Activated CD8-positive, alpha-beta memory T cell treated with anti-CD3 and anti-CD28 coated beads for 48 hours (primary cell): ENCODE measurements at regions not wholly inside any gene's neighbourhood (a gene's known extent, or its start where the extent isn't known, plus 50 kb on each side); places are given as distances from the start of the nearest gene placed in this dataset.

ENCODE experiments used
- DNase-seq, 3 experiments: peaks; one replicate each; pipeline ENCODE4 v3.0.0-alpha.2; 2020; ENCODE audit warnings: low read depth in 2 of 3, low spot score in 2 of 3

DNA sequence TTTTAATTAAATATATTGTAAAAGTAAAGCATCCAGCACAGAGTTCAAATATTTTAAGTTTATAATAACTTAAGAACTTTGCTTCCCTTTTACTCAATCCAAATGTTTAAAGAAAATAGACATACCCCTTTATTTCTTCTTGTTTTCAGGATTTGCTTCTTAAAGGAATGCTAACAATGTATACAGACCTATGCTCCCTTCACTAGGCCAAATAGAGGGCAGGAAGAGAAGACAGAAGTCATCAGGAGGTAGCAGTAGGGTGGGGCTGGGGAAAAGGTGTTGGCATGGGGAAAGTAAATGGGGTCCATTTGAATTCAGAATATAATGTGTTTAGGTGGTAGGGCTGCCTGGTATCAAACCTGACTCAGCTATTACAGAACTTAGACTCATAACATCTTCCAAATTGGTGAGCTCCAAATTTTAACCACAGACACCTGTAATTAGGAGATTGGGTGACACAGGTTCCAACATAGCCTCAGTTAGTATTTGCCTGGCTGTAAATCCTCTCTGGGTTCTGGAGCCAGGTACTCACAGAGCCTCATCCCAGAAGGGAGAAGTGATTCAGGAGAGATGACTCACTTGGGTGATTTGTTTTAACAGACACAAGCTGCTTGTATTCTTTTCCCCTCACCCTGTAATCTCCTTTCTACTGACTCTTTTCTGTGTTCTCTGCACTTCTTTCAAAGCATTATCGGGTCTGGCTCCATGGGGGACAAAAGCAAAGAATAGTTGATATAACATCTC, 60.1 kb upstream of the DUSP10 start:
- no peak for DNase-seq

- no peak for DNase-seq
These were observed 59.4 kb upstream of the DUSP10 start for GRCh38 chr1:221801251-221801661.

DNA sequence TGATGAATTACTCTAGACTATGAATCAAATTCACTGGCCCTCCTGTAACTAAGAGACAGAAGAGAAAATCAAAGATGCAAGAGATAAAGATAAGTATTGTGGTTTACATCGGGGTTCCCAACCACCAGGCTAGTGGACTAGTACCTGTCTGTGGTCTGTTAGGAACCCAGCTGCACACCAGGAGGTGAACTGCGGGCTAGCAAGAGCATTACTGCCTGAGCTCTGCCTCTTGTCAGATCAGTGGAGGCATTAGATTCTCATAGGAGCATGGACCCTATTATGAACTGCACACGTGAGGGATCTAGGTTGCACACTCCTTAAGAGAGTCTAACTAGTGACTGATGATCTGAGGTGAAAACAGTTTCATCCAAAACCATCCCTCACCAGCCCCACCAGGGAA, 58.9 kb upstream of the DUSP10 start:
- no peak for DNase-seq

DNA sequence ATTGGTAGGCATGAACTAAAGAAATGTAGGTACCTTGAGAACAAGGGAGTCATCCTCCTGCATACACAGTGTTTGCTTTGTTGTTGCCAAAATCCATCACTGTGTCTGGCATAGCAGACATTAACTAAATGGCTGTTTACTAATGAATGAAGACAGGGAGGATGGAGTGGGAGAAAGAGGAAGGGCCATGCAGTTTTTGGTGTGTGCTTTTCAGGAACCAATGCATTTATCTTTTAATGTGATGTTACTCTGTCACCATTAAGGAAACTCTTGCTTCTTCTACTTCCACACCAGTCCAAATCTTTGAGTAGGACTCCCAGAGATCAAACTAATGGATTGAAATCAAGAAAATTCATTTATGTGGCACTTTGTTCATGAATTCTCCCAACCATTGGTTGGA, 55.6 kb upstream of the DUSP10 start:
- no peak for DNase-seq

DNA sequence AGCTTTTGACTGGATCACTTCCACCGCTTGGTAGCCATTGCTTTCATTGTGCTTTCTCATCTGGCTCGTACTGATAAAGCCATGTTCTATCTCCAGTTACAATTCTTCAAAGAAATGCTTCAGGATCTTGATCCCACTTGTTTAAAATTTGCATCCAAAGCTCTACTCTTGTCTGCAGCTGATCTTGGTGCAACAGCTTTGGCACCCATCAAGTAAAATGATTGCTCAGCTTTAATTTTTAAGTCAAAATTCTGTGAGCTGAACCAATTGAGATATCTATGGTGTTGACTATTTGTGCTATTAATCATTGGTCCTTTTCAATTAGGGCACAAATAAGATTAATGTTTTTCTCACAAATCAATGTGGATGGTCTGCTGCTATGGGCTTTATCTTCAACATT, 54.8 kb upstream of the DUSP10 start:
- DNase-seq: no peak

DNA sequence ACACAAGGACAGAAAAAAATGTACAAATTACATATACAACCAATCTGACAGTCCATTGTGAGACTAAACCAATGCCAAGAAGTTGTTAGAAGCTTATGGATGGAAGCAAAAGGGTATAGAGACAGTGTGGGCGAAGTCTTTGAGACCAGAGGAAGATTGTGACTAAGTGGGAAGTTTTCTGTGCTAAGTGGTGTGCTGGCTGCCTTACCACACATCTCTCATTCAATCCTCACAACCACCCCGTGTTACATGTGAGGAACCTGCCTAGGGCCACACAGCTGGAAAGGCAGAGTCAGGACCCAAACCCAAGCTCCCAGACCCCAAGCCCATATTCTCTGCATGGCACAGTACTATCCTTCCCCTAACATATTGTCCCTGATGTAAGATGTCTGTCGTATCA, 53.5 kb upstream of the DUSP10 start:
- no peak for DNase-seq

- DNase-seq: no peak
These were observed 53.0 kb upstream of the DUSP10 start for GRCh38 chr1:221794935-221795334.

GRCh38 chr1:221794079-221794670, 52.3 kb upstream of the DUSP10 start:
- DNase-seq: no peak

GRCh38 chr1:221793439-221794078, 51.7 kb upstream of the DUSP10 start:
- no peak for DNase-seq

DNA sequence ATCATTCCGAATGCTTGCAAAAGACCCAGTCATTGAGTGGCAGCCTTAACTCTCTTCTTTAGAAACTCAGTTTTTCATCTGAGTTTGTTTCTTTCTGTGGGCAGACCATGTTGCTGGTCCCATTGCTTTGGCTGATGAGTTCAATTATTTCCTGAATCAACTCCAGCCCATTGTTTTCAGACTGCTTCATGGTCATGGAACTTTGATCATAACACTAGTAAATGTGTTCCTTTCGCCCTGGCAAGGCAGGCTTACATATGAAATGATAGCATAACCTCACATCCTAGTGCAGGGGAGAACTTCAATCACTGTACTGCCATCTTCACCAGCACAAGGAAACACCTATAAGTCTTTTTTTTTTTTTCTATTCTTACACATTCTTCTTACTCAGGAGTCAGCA, 50.0 kb upstream of the DUSP10 start:
- no peak for DNase-seq
